ENCODE measurements at regions not wholly inside any gene's neighbourhood (a gene's known extent, or its start where the extent isn't known, plus 50 kb on each side); places are given as distances from the start of the nearest gene placed in this dataset.
"Not testable (repeated sequence)": the region's sequence is repeated elsewhere in the genome, so short reads cannot be mapped to it uniquely, and the experiment has no call there.

- DNase-seq, result no peak
These were observed 1053.4 kb upstream of the CITED2 start for GRCh38 chr6:140427842-140428241.

GRCh38 chr6:140414966-140415620 is 1040.6 kb upstream of the CITED2 start:
- DNase-seq, result no peak

GRCh38 chr6:140403020-140403419 is 1028.6 kb upstream of the CITED2 start:
- DNase-seq, result no peak

DNA sequence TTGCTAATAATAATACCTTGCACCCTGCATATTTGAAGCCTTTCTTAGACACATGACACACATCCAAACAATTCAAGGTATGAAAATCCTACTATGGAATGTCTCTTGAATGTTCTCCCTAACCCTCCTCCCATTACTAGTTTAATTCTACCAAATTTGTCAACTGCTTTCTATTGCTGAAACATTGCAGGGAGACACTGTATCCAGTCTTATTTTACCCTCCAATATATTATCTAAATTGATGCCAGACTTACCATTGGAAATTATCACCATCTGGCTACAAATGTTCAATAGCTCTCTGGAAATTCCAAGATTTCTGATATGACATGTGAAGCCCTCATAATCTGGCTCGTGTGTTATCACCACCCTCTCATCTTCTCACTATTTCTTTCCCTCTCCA is 1027.3 kb upstream of the CITED2 start:
- peak; percentile 89 for DNase-seq

DNA sequence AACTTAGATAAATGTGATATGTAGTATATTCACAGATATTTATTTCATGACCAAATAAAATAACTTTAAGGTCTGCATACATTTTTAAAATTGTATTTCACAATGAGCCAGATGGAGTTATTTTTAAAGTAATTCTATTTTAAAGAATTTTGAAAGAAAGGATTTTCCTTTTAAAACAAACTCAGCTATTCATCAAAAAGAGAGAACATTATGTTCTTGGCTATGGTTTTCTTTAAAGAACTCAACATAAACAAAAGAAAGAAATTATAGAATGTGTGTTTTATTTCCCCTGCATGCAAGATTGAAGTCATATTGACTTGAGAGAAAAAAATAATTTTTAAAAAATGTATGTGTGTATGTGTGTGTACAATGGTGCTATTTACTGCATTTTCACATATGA is 1023.6 kb upstream of the CITED2 start:
- DNase-seq, result no peak

GRCh38 chr6:140397106-140397505 is 1022.7 kb upstream of the CITED2 start:
- no peak for DNase-seq

- peak; percentile 30 for DNase-seq
These were observed 1019.5 kb upstream of the CITED2 start for GRCh38 chr6:140393665-140394540.

DNA sequence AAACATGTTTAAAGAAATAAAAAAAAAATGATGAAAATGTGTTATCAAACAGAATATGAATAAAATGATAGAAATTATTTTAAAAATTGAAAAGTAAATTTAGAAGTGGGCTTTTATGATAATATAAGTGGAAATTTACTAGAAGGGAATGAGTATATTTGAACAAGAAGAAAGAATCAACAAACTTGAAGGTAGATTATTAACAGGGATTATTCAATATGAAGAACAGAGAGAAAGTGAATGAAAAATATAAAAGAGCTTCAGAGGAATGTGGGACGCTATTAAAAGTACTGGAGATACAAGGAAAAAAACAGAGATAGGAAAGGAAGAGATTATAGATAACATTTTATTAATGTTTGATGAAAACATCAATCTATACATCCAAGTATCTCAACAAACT is 1014.4 kb upstream of the CITED2 start:
- no peak for DNase-seq

DNA sequence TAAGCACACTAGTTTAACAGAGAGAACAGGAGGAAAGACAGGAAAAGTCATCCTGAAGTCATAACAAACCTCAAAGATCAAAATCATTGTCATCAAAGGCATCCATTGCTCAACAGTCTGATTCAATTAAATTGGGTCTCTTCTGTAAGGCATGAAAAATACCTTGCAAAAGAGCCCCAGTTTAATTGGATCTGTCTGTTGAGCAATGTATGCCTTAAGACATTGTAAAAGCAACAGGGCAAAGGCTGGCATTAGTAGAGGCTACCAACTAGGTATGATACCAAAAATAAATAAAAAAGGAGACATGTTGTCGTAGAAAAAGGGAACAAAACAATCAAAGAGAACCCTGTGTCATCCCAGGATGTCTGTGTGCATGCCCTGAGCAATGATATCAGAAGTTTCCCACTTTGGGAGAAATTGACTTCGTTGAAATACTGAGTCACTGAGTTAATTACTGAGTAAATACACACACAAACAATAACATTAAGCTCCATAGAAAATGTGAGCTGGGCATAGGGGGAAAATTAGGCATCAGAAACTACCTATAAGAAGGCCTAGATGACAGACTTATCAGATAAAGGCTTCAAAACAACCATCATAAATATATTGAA is 1013.8 kb upstream of the CITED2 start:
- DNase-seq, result peak; percentile 31

DNA sequence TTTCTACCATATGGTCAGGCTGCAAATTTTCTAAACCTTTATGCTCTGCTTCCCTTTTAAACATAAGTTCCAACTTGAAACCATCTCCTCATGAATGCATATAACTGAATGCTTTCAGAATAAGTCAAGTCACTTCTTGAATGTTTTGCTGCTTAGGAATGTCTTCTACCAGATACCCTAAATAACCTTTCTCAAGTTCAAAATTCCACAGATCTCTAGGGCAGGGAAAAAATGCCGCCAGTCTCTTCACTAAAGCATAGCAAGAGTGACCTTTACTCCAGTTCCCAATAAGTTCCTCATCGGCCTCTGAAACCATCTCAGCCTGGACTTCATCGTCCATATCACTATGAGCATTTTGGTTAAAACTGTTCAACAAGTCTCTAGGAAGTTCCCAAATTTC is 1011.2 kb upstream of the CITED2 start:
- no peak for DNase-seq

GRCh38 chr6:140382355-140382754 is 1007.9 kb upstream of the CITED2 start:
- DNase-seq, result no peak

- peak; percentile 35 for DNase-seq
These were observed 1006.2 kb upstream of the CITED2 start for GRCh38 chr6:140380427-140381218.

DNA sequence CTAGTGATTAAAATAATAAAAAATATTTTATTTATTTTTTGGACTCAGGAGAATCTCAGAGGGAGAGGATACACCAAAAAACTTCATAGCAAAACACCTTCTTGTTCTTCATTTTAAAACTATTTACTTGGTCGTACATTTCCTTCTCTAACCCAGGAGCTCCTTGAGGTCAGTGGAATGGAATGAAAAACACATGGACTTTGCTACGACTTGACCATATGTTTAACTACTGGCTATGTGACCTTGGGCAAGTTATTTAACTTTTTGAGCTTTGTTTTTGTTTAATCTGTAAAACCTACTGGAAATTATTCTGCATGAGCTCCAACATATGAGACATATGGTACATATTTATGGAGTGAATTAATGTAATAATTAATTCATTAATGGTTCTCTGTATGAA is 1005.5 kb upstream of the CITED2 start:
- DNase-seq, result peak; percentile 35

GRCh38 chr6:140376209-140376608 is 1001.8 kb upstream of the CITED2 start:
- DNase-seq, result no peak

GRCh38 chr6:140373728-140374127 is 999.3 kb upstream of the CITED2 start:
- DNase-seq, result not testable (repeated sequence)

DNA sequence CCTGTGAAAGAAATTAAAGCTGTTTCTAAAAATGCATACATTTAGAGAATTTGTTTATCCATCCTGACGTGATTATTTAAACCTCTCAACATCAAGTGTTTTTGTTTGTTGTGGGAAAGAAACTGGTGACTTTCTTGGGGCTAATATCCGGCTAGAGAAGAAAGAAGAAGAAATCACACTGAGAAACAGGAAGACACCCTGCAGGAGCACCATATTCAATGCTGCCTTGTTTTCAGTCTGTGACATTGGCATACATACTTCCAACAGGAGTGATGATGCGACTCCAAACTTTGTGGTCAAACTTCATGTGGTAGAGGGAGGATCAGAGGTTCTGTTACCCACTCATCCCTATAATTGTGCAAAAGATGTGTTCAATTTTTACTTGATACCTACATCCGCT is 997.6 kb upstream of the CITED2 start:
- no peak for DNase-seq

DNA sequence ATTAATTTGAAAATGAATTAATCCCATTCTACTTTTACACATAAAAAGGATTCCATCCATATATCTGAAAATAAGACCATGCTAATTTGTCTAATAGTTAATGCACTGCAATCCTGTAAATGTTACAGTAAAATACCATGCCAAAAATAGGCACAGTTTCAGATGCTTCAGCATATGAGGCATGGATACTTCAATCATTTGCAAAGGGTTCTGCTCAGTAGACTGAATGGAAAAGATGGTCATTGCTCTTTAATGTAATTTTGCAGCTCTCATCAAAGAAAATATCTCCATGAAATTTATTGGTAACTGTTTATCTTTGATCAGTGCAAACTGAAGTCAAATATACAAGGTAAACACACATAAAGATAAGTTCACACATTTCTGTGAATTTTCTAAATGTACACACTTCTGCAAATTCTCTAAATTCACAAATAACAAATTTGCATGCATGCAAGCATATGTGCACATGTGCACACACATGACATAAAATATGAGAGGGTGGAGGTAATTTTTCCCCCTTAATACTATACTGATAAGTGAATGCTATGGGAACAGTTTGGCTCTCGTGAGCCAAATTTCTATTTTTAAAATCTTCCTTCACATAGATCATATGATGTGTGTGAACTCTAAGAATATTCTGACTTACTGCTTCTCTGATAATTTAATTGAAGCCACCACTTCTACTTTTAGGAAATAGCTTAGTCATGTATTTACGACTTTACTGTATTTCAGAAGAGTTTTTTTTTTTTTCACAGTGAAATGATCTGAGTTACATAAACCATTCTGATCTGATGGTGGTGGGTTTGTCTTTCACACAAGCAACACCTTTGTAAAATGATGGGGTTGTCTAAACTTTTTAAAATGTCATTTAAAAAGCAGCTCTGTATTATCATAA is 996.8 kb upstream of the CITED2 start:
- peak; percentile 52 for DNase-seq

- DNase-seq, result peak; percentile 62
These were observed 996.0 kb upstream of the CITED2 start for GRCh38 chr6:140370441-140370840.

GRCh38 chr6:140366991-140367390 is 992.5 kb upstream of the CITED2 start:
- peak; percentile 66 for DNase-seq

DNA sequence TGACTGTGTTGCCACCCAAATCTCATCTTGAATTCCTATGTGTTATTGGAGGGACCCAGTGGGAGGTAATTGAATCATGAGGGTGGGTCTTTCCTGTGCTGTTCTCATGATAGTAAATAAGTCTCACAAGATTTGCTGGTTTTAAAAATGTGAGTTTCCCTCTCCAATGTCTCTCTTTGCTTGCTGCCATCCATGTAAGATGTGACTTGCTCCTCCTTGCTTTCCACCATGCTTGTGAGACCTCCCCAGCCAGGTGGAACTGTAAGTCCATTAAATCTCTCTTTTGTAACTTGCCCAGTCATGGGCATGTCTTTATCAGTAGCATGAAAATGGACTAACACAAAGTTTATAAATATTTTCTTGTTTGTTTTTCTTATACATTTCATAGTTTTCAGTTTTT is 990.5 kb upstream of the CITED2 start:
- no peak for DNase-seq

DNA sequence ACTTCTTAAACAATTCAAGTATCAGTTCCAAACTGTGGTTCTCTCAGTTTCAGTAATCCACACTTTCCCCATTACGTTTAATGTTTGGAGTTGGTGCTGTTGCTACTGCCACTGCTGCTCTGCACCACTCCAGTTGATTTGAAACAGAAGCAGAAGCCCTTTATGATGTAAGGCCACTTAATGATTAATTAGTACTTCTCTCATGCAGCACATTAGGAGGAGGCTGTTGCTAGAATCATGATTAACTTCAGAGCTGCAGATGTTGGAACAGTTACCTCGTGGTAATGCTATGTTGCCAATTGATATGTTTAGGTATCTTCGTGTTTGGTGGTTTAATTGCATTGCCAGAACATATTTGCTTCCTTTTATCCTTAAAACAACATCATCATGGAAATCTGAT is 986.2 kb upstream of the CITED2 start:
- DNase-seq, result no peak

- no peak for DNase-seq
These were observed 981.0 kb upstream of the CITED2 start for GRCh38 chr6:140355476-140355875.

Data from fibroblast of skin of right biceps (primary cell).